ENCODE measurements at regions not wholly inside any gene's neighbourhood (a gene's known extent, or its start where the extent isn't known, plus 50 kb on each side); places are given as distances from the start of the nearest gene placed in this dataset.

DNA sequence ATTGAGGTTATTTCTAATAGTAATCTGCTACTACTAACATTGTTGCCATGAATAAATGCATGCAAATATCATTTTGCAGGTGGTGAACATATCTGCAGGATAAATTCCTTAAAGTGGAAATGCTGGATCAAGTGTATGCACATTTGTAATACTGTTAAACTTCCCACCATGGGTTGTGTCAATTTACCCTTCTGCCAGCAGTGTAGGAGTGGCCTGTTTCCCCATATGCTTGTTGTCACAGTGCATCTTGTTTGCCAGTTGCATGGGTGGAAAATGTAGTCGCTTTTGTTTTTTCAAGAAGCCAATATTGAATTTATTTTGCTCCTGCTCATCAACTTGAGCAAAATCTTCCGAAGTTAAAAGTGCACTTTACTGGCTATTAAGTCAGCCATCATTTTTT is 139.0 kb upstream of the ACKR3 start:
- H2AFZ ChIP-seq (ENCODE audit: low read length), result no peak overlapping the region
- H3K4me1 ChIP-seq (ENCODE audit: insufficient read depth, low read length, poor library complexity, severe bottlenecking), result no peaks in the 10 kb centered on the region
- H3K4me2 ChIP-seq (ENCODE audit: low read depth, low read length, poor library complexity, severe bottlenecking), result no peak overlapping the region
- no peaks in the 10 kb centered on the region for H3K27me3 ChIP-seq (ENCODE audit: insufficient read depth, low read length, poor library complexity, severe bottlenecking)
- H3K9ac ChIP-seq (ENCODE audit: low read depth, low read length, poor library complexity, severe bottlenecking), result no peak overlapping the region
- H3K9me3 ChIP-seq (ENCODE audit: insufficient read depth, low read depth, low read length), result no peaks in the 10 kb centered on the region
- H3K36me3 ChIP-seq (ENCODE audit: insufficient read depth, low read length), result no peaks in the 10 kb centered on the region
- no peaks in the 10 kb centered on the region for H4K20me1 ChIP-seq (ENCODE audit: insufficient read depth, low read length, poor library complexity, severe bottlenecking)
- no peaks in the 10 kb centered on the region for H3K9me2 ChIP-seq (replicated peaks; ENCODE audit: low read depth, low read length)
- no peak for TF ChIP-seq EZH2phosphoT487 (IDR thresholded peaks at IDR 0.05; ENCODE audit: borderline replicate concordance)
- TF ChIP-seq, protein P1, sequence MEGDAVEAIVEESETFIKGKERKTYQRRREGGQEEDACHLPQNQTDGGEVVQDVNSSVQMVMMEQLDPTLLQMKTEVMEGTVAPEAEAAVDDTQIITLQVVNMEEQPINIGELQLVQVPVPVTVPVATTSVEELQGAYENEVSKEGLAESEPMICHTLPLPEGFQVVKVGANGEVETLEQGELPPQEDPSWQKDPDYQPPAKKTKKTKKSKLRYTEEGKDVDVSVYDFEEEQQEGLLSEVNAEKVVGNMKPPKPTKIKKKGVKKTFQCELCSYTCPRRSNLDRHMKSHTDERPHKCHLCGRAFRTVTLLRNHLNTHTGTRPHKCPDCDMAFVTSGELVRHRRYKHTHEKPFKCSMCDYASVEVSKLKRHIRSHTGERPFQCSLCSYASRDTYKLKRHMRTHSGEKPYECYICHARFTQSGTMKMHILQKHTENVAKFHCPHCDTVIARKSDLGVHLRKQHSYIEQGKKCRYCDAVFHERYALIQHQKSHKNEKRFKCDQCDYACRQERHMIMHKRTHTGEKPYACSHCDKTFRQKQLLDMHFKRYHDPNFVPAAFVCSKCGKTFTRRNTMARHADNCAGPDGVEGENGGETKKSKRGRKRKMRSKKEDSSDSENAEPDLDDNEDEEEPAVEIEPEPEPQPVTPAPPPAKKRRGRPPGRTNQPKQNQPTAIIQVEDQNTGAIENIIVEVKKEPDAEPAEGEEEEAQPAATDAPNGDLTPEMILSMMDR (conservative IDR thresholded peaks at IDR 0.05; ENCODE audit: low read length), result no peak
- no peaks in the 10 kb centered on the region for H3K79me2 ChIP-seq (ENCODE audit: insufficient read depth, low read length)
- no peaks in the 10 kb centered on the region for H3F3A ChIP-seq (ENCODE audit: low read depth)
- no peak overlapping the region for H3K4me3 ChIP-seq (ENCODE audit: low read length, poor library complexity, severe bottlenecking)

DNA sequence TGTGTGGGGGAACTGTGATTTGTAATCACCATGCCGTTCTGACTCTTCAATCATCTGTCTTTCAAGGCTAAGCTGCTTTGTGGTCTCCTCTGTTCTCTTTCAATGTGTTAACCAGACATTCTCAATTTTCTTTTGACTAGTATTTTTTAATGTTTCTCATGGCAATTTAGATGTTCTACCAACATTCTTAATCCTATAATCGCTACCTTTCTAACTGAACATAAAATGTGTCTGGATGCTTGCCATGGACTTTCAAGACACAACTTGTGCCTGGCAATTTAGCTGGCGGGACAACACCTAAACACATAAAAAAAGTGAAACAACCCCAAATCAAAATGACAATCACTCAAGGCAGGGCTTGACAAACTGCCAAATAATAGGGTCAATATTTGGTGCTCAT is 135.0 kb upstream of the ACKR3 start:
- Histone ChIP-seq H3K9ac (ENCODE audit: low read depth, low read length, poor library complexity, severe bottlenecking) (no peak overlapping the region), H3K9me2 (replicated peaks; ENCODE audit: low read depth, low read length) (no peaks in the 10 kb centered on the region), H3F3A (ENCODE audit: low read depth) (no peaks in the 10 kb centered on the region), H3K4me3 (ENCODE audit: low read length, poor library complexity, severe bottlenecking) (no peak overlapping the region), H3K4me2 (ENCODE audit: low read depth, low read length, poor library complexity, severe bottlenecking) (no peak overlapping the region), H3K4me1 (ENCODE audit: insufficient read depth, low read length, poor library complexity, severe bottlenecking) (no peaks in the 10 kb centered on the region), H4K20me1 (ENCODE audit: insufficient read depth, low read length, poor library complexity, severe bottlenecking) (no peaks in the 10 kb centered on the region), H2AFZ (ENCODE audit: low read length) (no peak overlapping the region), H3K36me3 (ENCODE audit: insufficient read depth, low read length) (no peaks in the 10 kb centered on the region), H3K27me3 (ENCODE audit: insufficient read depth, low read length, poor library complexity, severe bottlenecking) (no peaks in the 10 kb centered on the region), H3K9me3 (ENCODE audit: insufficient read depth, low read depth, low read length) (no peaks in the 10 kb centered on the region), H3K79me2 (ENCODE audit: insufficient read depth, low read length) (no peaks in the 10 kb centered on the region)
- TF ChIP-seq EZH2phosphoT487 (IDR thresholded peaks at IDR 0.05; ENCODE audit: borderline replicate concordance), result no peak
- TF ChIP-seq, protein P1 (conservative IDR thresholded peaks at IDR 0.05; ENCODE audit: low read length), result no peak

DNA sequence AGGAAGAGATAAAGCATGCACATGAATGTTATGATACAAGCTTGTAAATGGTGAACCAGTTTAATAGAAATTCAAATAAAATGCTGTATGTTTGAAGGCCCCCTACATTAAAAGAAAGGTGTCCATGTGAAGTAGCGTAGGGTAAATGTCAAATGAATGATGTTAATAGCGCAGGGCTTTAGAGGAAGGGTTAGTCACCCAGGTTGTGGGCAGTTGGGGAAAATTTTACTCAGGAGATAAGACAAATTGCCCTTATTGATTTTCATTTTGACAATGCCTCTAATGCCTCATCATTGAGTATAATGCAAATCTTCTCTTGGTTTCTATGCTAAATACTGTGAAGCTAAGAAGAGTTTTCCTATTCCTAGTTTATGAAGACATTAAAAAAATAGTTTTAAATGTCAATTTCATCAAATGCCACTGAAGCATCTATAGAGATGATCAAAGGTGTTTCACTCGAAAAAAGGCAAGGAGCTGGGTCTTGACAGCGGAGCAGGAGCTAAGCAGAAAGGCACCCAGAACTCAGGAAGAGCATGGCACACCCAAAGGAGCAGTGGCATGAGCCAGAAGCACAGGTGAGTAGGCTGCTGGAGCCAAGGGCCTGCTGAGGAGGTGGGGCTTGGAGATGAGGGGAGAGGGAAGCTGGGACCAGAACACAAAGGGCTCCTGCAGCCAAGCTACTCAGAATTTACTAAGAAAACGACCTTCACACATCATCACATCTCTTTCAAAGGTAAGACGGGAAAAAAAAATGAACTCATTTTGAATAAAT is 129.3 kb upstream of the ACKR3 start:
- no peaks in the 10 kb centered on the region for H3F3A ChIP-seq (ENCODE audit: low read depth)
- no peak overlapping the region for H3K9ac ChIP-seq (ENCODE audit: low read depth, low read length, poor library complexity, severe bottlenecking)
- no peak overlapping the region for H2AFZ ChIP-seq (ENCODE audit: low read length)
- H3K36me3 ChIP-seq (ENCODE audit: insufficient read depth, low read length), result no peaks in the 10 kb centered on the region
- TF ChIP-seq, protein P1 (conservative IDR thresholded peaks at IDR 0.05; ENCODE audit: low read length), result no peak
- no peak for TF ChIP-seq EZH2phosphoT487 (IDR thresholded peaks at IDR 0.05; ENCODE audit: borderline replicate concordance)
- no peaks in the 10 kb centered on the region for H3K9me2 ChIP-seq (replicated peaks; ENCODE audit: low read depth, low read length)
- H3K79me2 ChIP-seq (ENCODE audit: insufficient read depth, low read length), result no peaks in the 10 kb centered on the region
- no peak overlapping the region for H3K4me2 ChIP-seq (ENCODE audit: low read depth, low read length, poor library complexity, severe bottlenecking)
- H4K20me1 ChIP-seq (ENCODE audit: insufficient read depth, low read length, poor library complexity, severe bottlenecking), result no peaks in the 10 kb centered on the region
- H3K4me3 ChIP-seq (ENCODE audit: low read length, poor library complexity, severe bottlenecking), result no peak overlapping the region
- H3K4me1 ChIP-seq (ENCODE audit: insufficient read depth, low read length, poor library complexity, severe bottlenecking), result no peaks in the 10 kb centered on the region
- no peaks in the 10 kb centered on the region; the same call in 1 of the 2 replicates for H3K9me3 ChIP-seq (ENCODE audit: insufficient read depth, low read depth, low read length)
- H3K27me3 ChIP-seq (ENCODE audit: insufficient read depth, low read length, poor library complexity, severe bottlenecking), result no peaks in the 10 kb centered on the region
